ENCODE measurements at regions not wholly inside any gene's neighbourhood (a gene's known extent, or its start where the extent isn't known, plus 50 kb on each side); places are given as distances from the start of the nearest gene placed in this dataset.

DNA sequence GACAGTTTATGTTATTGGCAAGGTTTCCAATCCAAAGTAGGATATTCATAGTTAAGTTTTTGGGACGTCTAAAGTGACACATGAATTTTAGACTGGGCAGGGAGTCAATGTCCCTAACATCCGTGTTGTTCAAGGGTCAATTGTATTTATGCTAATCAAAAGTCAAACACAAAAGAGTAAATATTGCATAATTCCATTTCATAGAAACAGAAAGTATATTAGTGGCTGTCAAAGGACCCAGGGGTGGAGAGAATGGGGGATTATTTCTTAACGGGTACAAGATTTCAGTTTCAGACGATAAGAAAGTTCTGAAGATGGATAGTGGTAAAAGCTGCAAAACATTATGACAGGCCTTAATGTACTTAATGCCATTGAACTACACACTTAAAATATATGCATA lies 971.8 kb upstream of the AGA start:
- TF ChIP-seq, protein P1, sequence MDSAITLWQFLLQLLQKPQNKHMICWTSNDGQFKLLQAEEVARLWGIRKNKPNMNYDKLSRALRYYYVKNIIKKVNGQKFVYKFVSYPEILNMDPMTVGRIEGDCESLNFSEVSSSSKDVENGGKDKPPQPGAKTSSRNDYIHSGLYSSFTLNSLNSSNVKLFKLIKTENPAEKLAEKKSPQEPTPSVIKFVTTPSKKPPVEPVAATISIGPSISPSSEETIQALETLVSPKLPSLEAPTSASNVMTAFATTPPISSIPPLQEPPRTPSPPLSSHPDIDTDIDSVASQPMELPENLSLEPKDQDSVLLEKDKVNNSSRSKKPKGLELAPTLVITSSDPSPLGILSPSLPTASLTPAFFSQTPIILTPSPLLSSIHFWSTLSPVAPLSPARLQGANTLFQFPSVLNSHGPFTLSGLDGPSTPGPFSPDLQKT (CRISPR knock-in tag; IDR thresholded peaks at IDR 0.05; ENCODE audit: borderline replicate concordance): no peak
- TF ChIP-seq, protein P2, sequence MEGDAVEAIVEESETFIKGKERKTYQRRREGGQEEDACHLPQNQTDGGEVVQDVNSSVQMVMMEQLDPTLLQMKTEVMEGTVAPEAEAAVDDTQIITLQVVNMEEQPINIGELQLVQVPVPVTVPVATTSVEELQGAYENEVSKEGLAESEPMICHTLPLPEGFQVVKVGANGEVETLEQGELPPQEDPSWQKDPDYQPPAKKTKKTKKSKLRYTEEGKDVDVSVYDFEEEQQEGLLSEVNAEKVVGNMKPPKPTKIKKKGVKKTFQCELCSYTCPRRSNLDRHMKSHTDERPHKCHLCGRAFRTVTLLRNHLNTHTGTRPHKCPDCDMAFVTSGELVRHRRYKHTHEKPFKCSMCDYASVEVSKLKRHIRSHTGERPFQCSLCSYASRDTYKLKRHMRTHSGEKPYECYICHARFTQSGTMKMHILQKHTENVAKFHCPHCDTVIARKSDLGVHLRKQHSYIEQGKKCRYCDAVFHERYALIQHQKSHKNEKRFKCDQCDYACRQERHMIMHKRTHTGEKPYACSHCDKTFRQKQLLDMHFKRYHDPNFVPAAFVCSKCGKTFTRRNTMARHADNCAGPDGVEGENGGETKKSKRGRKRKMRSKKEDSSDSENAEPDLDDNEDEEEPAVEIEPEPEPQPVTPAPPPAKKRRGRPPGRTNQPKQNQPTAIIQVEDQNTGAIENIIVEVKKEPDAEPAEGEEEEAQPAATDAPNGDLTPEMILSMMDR (CRISPR knock-in tag; IDR thresholded peaks at IDR 0.05): no peak
- TF ChIP-seq POLR2AphosphoS5 (IDR thresholded peaks at IDR 0.05; ENCODE audit: low read depth, low read length) (no peak), BRCA1 (CRISPR knock-in tag; IDR thresholded peaks at IDR 0.05) (no peak), MXI1 (IDR thresholded peaks at IDR 0.05; ENCODE audit: borderline replicate concordance, low read depth, low read length) (no peak), SP1 (IDR thresholded peaks at IDR 0.05) (no peak), SP1 (CRISPR knock-in tag; IDR thresholded peaks at IDR 0.05) (no peak)
- TF ChIP-seq, protein P3, sequence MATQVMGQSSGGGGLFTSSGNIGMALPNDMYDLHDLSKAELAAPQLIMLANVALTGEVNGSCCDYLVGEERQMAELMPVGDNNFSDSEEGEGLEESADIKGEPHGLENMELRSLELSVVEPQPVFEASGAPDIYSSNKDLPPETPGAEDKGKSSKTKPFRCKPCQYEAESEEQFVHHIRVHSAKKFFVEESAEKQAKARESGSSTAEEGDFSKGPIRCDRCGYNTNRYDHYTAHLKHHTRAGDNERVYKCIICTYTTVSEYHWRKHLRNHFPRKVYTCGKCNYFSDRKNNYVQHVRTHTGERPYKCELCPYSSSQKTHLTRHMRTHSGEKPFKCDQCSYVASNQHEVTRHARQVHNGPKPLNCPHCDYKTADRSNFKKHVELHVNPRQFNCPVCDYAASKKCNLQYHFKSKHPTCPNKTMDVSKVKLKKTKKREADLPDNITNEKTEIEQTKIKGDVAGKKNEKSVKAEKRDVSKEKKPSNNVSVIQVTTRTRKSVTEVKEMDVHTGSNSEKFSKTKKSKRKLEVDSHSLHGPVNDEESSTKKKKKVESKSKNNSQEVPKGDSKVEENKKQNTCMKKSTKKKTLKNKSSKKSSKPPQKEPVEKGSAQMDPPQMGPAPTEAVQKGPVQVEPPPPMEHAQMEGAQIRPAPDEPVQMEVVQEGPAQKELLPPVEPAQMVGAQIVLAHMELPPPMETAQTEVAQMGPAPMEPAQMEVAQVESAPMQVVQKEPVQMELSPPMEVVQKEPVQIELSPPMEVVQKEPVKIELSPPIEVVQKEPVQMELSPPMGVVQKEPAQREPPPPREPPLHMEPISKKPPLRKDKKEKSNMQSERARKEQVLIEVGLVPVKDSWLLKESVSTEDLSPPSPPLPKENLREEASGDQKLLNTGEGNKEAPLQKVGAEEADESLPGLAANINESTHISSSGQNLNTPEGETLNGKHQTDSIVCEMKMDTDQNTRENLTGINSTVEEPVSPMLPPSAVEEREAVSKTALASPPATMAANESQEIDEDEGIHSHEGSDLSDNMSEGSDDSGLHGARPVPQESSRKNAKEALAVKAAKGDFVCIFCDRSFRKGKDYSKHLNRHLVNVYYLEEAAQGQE (IDR thresholded peaks at IDR 0.05; ENCODE audit: borderline replicate concordance in 1 of 2, low read depth in 1 of 2, low read length in 2 of 2): no peak

Data from HepG2 (cell line).